Lower leg skin (tissue), 3 donors: ENCODE measurements at regions not wholly inside any gene's neighbourhood (a gene's known extent, or its start where the extent isn't known, plus 50 kb on each side); places are given as distances from the start of the nearest gene placed in this dataset.

Experiments used
- CTCF ChIP-seq, 3 donors: fragments of 450-650 bp; IDR thresholded peaks; one replicate each; pipeline ENCODE4 v1.5.1; 2016; ENCODE audit warnings: antibody characterized with exemption in 3 of 3, mild to moderate bottlenecking in 3 of 3, moderate library complexity in 2 of 3
- POLR2A ChIP-seq, 2 donors: fragments of 450-650 bp; IDR thresholded peaks; one replicate each; pipeline ENCODE4 v1.6.1; 2016 to 2017; ENCODE audit warnings: antibody characterized with exemption in 2 of 2, mild to moderate bottlenecking in 1 of 2, moderate library complexity in 1 of 2

- TF ChIP-seq CTCF (IDR thresholded peaks at IDR 0.05): no peak
- TF ChIP-seq POLR2A (IDR thresholded peaks at IDR 0.05): no peak
Observed at GRCh38 chr12:105921872-105922669, 216.7 kb downstream of the NUAK1 start.
